Prostate gland (tissue), 2 donors: ENCODE measurements at regions not wholly inside any gene's neighbourhood (a gene's known extent, or its start where the extent isn't known, plus 50 kb on each side); places are given as distances from the start of the nearest gene placed in this dataset.

ENCODE experiments used
- DNase-seq: peaks from one replicate; pipeline ENCODE4 v3.0.0-alpha.2; 2019; ENCODE audit warnings: low spot score
- H3K27ac ChIP-seq, 2 donors: fragments of 200-600 bp; sonication (generic); 2 replicates each; pipeline ENCODE4 v1.5.1; 2017 to 2019
- H3K27me3 ChIP-seq: fragments of 200-600 bp; sonication (generic); replicated peaks from 2 replicates; pipeline ENCODE4 v1.5.1; 2019; ENCODE audit not compliant: insufficient read depth
- H3K36me3 ChIP-seq, 2 donors: fragments of 200-600 bp; sonication (generic); 1 replicate in 1 of 2; 2 replicates in 1 of 2; pipeline versions ENCODE4 v1.5.1 to v1.8.1; 2017 to 2019
- H3K4me1 ChIP-seq: fragments of 200-600 bp; sonication (generic); replicated peaks from 2 replicates; pipeline ENCODE4 v1.5.1; 2019
- H3K4me3 ChIP-seq, 2 donors: fragments of 200-600 bp; sonication (generic); 2 replicates each; pipeline ENCODE4 v1.5.1; 2017 to 2019
- H3K9me3 ChIP-seq: fragments of 200-600 bp; sonication (generic); 2 replicates; pipeline ENCODE4 v1.5.1; 2017
- CTCF ChIP-seq, 4 experiments: fragments of 200-600 bp in 2 of 4; fragments of 450-650 bp in 2 of 4; sonication (generic) in 2 of 4; IDR thresholded peaks; 1 replicate in 3 of 4; 2 replicates in 1 of 4; pipeline ENCODE4 v1.5.1; 2016 to 2019; ENCODE audit warnings: antibody characterized with exemption in 4 of 4, mild to moderate bottlenecking in 2 of 4, moderate library complexity in 2 of 4
- POLR2A ChIP-seq: fragments of 450-650 bp; IDR thresholded peaks from one replicate; pipeline ENCODE4 v1.6.1; 2016; ENCODE audit warnings: antibody characterized with exemption, mild to moderate bottlenecking
- POLR2AphosphoS5 ChIP-seq: sonication (generic); formaldehyde crosslinking; IDR thresholded peaks from one replicate; pipeline ENCODE4 v1.6.1; 2017; ENCODE audit warnings: antibody characterized with exemption
- WGBS: methylation state at CpG from one replicate; pipeline ENCODE4 v1.1.5; 2018; 5-methylcytosine and 5-hydroxymethylcytosine counted together
- intact Hi-C: fragments of 100-400 bp; cut with DNase I; formaldehyde crosslinking; loops from one replicate; pipeline ENCODE4 v1.14.2; 2022

GRCh38 chr4:65943076-65943475 is 272.8 kb upstream of the EPHA5 start:
- no peaks in the 10 kb centered on the region for H3K4me1 ChIP-seq
- H3K27me3 ChIP-seq, result no peaks in the 10 kb centered on the region
- H3K36me3 ChIP-seq, result no peaks in the 10 kb centered on the region
- TF ChIP-seq POLR2AphosphoS5, result no peak
- H3K9me3 ChIP-seq, result no peaks in the 10 kb centered on the region
- H3K4me3 ChIP-seq, result no peak overlapping the region
- DNase-seq, result no peak
- intact Hi-C loops, result no loop called here
- H3K27ac ChIP-seq, result no peak overlapping the region
- 50% methylated on average over 2 of the region's 2 CpGs for WGBS

GRCh38 chr4:65924843-65925242 is 254.6 kb upstream of the EPHA5 start:
- WGBS, result 64% methylated on average over 4 of the region's 4 CpGs
- Histone ChIP-seq H3K36me3 (no peaks in the 10 kb centered on the region), H3K4me3 (no peak overlapping the region), H3K9me3 (no peaks in the 10 kb centered on the region), H3K27ac (no peak overlapping the region), H3K27me3 (no peaks in the 10 kb centered on the region), H3K4me1 (no peaks in the 10 kb centered on the region)
- intact Hi-C loops, result no loop called here
- no peak for TF ChIP-seq POLR2AphosphoS5
- no peak for TF ChIP-seq POLR2A
- DNase-seq, result no peak

GRCh38 chr4:65923616-65924015 is 253.3 kb upstream of the EPHA5 start:
- H3K27ac ChIP-seq, result no peak overlapping the region
- H3K4me1 ChIP-seq, result no peaks in the 10 kb centered on the region
- TF ChIP-seq POLR2A (no peak), POLR2AphosphoS5 (no peak), CTCF (IDR thresholded peaks at IDR 0.05) (no peak)
- intact Hi-C loops, result no loop called here
- 0% methylated on average over 1 of the region's 1 CpG for WGBS
- no peaks in the 10 kb centered on the region for H3K27me3 ChIP-seq
- H3K36me3 ChIP-seq, result no peaks in the 10 kb centered on the region
- no peak overlapping the region for H3K4me3 ChIP-seq
- H3K9me3 ChIP-seq, result no peaks in the 10 kb centered on the region
- DNase-seq, result no peak

GRCh38 chr4:65921180-65921579 is 250.9 kb upstream of the EPHA5 start:
- intact Hi-C loops, result no loop called here
- no peak for DNase-seq
- no peak overlapping the region for H3K27ac ChIP-seq
- no peaks in the 10 kb centered on the region for H3K27me3 ChIP-seq
- H3K36me3 ChIP-seq, result no peaks in the 10 kb centered on the region
- TF ChIP-seq POLR2A, result no peak
- TF ChIP-seq POLR2AphosphoS5, result no peak
- no peak for TF ChIP-seq CTCF (IDR thresholded peaks at IDR 0.05)
- H3K4me1 ChIP-seq, result no peaks in the 10 kb centered on the region
- WGBS, result 83% methylated on average over 10 of the region's 10 CpGs
- H3K4me3 ChIP-seq, result no peak overlapping the region
- H3K9me3 ChIP-seq, result no peaks in the 10 kb centered on the region

GRCh38 chr4:65918872-65919271 is 248.6 kb upstream of the EPHA5 start:
- intact Hi-C loops, result no loop called here
- H3K27me3 ChIP-seq, result no peaks in the 10 kb centered on the region
- H3K9me3 ChIP-seq, result no peaks in the 10 kb centered on the region
- no peak for DNase-seq
- H3K36me3 ChIP-seq, result no peaks in the 10 kb centered on the region
- H3K4me1 ChIP-seq, result no peaks in the 10 kb centered on the region
- no peak overlapping the region for H3K4me3 ChIP-seq
- no peak overlapping the region for H3K27ac ChIP-seq
- no peak for TF ChIP-seq POLR2A
- no peak for TF ChIP-seq CTCF (IDR thresholded peaks at IDR 0.05)
- no peak for TF ChIP-seq POLR2AphosphoS5

GRCh38 chr4:65918212-65918611 is 247.9 kb upstream of the EPHA5 start:
- intact Hi-C loops, result no loop called here
- Histone ChIP-seq H3K9me3 (no peaks in the 10 kb centered on the region), H3K36me3 (no peaks in the 10 kb centered on the region), H3K27me3 (no peaks in the 10 kb centered on the region), H3K4me1 (no peaks in the 10 kb centered on the region), H3K27ac (no peak overlapping the region), H3K4me3 (no peak overlapping the region)
- TF ChIP-seq POLR2AphosphoS5 (no peak), CTCF (IDR thresholded peaks at IDR 0.05) (no peak), POLR2A (no peak)
- 0% methylated on average over 1 of the region's 1 CpG for WGBS
- DNase-seq, result no peak
